Stimulated activated CD8-positive, alpha-beta memory T cell treated with anti-CD3 and anti-CD28 coated beads, Interleukin-4, amount 100 ng/mL, for 4 hours (primary cell): ENCODE measurements at regions not wholly inside any gene's neighbourhood (a gene's known extent, or its start where the extent isn't known, plus 50 kb on each side); places are given as distances from the start of the nearest gene placed in this dataset.
"Not testable (repeated sequence)": the region's sequence is repeated elsewhere in the genome, so short reads cannot be mapped to it uniquely, and the experiment has no call there.

Experiments used
- DNase-seq, 2 donors: peaks; one replicate each; pipeline ENCODE4 v3.0.0-alpha.2; 2020; ENCODE audit warnings: low read depth in 2 of 2, low spot score in 1 of 2

DNA sequence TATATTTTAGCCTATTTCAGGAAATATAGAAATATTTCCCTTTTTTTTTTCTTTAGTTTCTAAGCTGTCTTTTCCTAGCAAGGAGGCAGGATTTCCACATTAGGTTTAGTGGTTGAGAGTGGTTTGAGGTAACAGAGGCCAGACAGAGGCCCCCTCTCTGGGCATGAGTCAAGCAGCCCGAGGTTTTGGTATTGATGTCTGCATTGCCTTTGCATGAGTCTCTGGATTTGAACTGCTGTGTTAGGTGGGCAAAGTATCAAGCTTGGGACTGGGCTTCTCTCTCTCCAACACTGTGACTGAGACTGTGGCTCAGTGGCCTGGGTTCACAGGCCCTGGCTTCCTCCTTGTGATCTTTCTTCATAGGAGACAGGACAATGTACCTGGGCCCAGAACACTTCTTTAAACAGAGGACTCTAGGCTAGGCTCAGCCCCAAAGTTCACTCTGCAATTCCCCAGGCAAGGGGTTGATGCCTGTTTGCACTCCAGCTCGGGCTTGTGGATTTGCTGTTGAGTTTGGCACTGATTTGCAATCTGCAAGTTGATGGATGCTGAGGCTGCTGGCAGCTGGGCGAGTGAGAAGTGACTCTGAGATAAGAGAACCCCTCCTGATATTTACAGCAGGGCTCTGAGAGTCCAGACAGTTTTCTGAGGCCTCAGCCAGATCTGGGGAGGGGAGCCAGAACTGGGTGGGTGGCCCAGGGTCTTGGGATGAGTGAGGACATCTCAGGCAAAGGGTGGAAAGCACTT, 271.2 kb downstream of the EN1 start:
- DNase-seq, result no peak

DNA sequence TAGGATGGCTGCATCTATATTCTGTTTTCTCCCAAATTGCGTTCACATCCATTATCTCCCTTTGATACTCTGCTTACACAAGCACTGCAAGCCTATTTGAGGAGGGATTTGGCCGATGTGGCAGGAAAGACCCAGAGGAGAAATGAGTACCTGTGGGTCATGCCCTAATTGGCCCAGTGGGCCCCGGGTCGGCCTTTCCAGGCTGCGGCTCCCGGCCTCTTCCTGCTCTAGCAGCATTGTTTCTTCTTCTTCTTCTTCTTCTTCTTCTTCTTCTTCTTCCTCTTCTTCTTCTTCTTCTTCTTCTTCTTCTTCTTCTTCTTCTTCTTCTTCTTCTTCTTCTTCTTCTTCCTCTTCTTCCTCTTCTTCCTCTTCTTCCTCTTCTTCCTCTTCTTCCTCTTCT, 275.1 kb downstream of the EN1 start:
- DNase-seq, result not testable (repeated sequence)

DNA sequence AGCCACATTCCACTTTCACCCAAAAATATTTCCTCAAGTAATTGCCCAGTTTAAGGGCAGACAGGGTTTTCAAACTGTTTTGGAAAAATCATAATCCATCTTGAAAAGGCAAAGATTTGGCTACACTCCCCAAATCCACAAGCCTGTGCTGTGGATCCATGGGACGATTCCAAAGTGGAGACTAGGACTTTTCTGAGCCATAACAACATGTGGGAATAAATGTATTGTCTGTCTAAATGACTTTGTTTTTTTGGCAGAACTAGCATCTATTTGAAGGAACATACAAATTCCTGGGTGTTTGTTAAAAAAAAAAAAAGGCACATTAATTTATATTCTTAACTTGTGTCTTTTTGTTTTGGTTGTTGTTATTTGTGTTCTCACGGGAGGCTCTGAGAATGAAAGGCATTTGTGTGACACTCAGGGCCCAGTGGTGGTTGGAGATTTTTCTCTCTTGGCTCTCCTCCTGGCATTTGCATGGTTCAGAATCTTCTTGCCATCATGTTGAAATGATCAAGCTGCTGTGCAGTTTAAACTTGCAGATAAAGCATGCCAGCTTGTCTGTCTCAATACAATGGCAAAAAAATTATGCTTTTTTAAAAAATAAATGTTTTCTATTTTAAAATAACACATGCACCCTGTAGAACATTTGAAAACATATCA, 277.4 kb downstream of the EN1 start:
- no peak for DNase-seq

DNA sequence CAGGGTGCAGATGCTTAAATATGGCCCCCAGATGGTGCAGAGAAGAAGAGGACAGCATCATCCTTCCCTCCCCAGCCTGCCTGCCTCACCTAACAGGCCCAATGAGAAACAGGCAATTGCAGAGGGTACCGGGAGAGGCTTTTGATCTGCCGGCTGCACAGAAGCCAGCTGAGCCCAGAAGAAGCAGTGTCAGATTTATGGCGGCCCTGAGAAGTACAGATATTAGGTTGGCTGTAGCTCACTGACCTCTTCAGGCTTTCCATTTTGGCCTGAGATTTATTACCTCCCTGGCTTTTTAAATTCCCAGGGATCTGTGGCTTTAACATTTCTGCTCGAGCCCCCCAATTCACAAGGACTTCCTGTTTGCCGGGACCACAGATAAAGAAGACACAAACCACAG, 278.7 kb downstream of the EN1 start:
- DNase-seq, result no peak

DNA sequence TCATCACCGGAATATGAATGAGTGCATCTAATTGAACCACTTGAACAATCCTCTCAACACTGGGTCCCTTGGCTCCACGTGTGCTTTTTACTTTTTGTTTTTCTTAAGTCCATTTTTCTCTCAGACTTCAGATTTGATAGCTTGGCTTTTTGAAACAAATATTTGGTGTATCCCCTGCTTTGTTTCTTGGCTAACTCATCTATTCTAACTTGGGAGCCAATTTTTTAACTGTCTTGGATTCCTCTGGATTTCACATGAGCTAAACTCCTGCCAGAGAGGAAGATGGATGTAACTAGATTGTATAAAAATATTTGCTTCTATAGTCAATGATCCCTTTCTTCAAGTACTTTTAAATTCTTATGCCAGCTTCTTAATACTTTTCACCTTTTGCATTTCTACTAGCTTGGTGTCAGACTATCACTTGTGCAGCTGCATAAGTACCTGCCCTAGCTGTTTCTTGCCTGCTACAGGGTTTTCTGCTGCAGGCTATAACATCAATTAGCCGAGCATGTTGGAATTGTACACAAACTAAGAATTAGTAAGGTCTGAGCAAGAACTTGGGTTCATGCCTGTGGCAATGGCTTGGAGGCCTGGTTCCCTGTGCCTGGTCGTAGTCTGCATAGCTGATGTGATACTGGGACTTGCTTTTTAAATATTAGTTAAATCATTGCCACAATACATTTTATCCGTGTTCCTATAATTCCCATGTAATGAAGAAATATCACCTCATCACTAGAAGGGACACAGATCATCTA, 281.5 kb downstream of the EN1 start:
- DNase-seq, result no peak

GRCh38 chr2:118565301-118565700, 282.1 kb downstream of the EN1 start:
- no peak for DNase-seq

GRCh38 chr2:118562144-118562543, 285.3 kb downstream of the EN1 start:
- no peak for DNase-seq

DNA sequence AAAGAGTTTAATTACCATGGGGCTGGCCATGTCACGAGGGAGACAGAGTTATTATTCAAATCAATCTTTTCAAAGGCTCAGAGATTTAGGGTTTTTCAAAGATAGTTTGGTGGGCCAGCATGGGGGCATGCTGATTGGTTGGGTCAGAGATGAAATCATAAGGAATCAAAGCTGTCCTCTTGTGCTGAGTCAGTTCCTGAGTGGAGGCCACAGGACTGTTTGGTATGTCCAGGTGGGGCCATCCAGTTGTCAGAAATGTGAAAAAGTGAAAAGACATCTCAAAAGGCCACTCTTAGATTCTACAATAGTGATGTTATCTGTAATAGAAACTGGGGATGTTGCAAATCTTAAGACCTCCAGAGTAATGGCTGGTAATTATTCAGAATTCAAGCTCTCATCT, 288.6 kb downstream of the EN1 start:
- DNase-seq, result no peak

GRCh38 chr2:118557791-118558190, 289.7 kb downstream of the EN1 start:
- DNase-seq, result no peak

DNA sequence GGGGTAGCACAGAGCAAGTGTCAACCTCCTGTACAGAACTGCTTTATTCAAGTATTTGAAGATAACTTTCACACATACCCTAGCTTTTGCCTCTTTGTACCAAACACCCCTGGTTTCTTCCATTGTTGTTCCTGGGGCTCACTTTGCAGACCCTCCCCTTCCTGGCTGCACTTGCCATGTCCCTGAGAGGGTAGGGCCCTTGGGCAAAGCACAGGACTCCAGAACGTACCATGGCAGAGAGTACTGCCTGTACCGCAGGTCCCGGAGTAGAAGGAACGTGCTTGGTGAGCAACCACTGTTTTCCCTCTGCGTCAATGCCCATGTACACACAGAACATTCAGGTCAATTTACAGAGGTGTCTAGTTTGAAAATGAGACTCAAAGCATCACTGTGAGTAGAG, 290.4 kb downstream of the EN1 start:
- no peak for DNase-seq

- DNase-seq, result no peak
These were observed 292.8 kb downstream of the EN1 start for GRCh38 chr2:118554616-118555015.

- DNase-seq, result no peak
These were observed 297.9 kb downstream of the EN1 start for GRCh38 chr2:118549503-118549902.

DNA sequence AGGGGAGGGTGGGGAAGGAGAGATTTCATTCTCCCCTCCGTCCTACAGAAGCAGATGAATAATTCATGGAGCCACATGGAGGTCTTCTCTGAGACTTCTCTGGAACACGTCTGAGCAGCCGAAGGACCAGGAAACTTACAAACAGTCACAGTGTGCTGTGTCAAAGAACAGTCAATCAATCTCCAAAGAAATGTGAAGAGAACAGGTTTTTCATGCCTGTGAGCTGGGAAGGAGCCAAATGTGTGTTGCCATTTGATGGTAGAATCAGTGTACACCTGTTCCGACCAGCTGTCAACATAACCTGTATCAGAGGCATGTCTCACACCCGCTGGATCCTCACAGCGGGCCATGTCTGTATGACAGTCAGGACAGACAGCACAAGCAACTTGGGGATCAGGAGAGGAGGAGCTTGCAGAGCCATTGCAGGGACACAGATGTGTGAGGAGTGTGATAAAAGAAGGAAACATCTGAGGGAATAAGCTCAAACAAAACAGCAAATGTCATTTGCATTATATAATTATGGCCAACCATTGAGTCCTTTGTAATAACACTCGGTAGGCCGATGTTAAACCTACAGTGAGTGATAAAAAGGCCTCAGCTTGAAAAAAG, 298.5 kb downstream of the EN1 start:
- DNase-seq, result no peak

GRCh38 chr2:118539290-118539689, 308.2 kb downstream of the EN1 start:
- DNase-seq, result no peak

DNA sequence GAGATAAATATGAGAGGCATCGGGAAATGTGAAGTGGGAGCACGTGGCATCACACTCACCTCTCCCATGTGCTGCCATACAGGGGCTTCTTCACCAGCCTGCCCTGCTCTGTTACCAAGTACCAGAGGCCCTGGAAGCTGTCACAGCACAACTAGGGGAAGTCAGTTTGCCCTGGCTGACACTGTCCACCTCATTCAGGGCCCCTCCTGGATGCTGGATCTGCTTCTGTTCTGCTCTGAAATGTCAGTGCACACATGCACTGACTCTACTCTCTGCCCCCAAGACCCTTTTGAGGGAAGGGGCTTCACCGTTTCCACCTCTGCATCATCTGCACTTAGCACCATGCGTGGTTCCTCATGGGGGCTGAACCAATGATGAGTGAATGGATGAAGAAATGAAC, 311.1 kb downstream of the EN1 start:
- no peak for DNase-seq

GRCh38 chr2:118535818-118536212, 311.6 kb downstream of the EN1 start:
- no peak for DNase-seq

GRCh38 chr2:118535171-118535817, 312.2 kb downstream of the EN1 start:
- no peak for DNase-seq

DNA sequence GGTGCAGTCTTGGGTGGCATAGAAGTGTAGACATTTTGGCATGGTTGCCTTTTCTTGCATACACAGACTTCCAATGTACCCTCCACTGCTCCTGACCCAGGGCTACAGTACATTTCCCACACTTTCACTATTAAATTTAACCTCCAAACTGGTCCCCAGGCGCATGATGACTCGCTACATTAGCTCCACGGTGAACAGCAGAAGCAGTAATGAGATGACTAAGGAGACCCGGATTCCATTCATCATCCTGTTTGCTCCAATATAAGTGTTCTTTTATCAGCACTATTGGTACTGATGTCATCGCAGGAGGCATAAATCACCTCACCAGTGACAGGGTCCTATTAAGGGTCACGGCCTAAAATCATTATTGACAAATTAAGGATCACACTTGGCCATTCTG, 316.5 kb downstream of the EN1 start:
- no peak for DNase-seq

DNA sequence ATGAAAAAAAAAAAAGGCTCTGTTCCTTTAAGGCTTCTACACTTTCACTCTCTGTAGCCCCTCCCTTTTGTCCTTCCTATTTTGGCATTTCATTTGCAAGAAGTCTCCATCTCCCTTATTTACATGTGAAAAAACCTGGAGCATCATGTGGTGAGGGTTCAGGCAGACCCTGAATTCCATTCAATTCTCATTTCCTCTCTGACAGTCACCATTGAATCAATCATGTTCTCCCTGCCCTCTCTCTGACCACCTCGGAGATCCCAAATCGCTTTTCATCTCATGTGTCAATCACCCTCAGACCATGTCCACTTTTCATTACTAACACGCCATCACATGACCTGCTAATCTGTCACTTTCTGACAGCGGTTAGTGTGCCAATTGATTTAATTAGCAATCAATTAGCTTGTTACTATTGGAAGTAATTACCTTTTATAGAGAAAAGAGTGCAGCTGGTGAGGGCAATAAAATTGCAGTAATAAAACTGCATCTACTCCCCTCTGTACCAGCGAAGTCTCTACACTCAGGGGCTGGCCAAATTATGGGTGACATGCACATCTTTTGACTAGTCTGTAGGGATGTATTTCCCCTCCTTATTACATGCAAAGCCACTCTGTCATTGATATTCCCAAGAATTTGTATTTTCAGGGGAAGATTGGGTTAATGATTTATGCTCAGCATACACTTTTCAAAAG, 317.4 kb downstream of the EN1 start:
- no peak for DNase-seq

DNA sequence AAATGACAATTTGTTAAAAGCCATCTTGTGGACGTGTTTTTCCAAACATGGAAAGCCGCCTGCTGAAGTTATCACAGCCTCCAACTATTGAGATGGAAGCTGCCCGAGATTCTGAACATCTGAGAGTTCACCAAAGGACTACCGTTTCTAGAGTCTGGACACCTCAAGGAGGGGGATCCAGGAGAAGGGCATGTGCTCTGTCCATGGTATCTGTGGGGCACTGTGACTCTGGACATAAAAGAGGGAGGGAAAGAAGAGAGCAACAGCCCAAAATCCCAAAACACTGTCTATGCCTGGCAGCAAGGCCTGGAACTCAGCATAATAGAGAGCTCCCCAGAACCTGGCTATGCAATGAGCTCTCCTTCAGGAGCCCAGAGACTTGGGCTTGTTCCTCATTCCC, 319.9 kb downstream of the EN1 start:
- no peak for DNase-seq

GRCh38 chr2:118525346-118525745, 322.1 kb downstream of the EN1 start:
- no peak for DNase-seq
